Peyer's patch (tissue), 4 donors: ENCODE measurements at regions not wholly inside any gene's neighbourhood (a gene's known extent, or its start where the extent isn't known, plus 50 kb on each side); places are given as distances from the start of the nearest gene placed in this dataset.

ENCODE experiments used
- CTCF ChIP-seq, 6 experiments: fragments of 450-650 bp in 4 of 6; fragments of 200-600 bp in 2 of 6; sonication (generic) in 1 of 6; IDR thresholded peaks; one replicate each; pipeline ENCODE4 v1.5.1; 2017 to 2019; ENCODE audit warnings: antibody characterized with exemption in 6 of 6, mild to moderate bottlenecking in 3 of 6, moderate library complexity in 1 of 6
- POLR2A ChIP-seq, 2 donors: fragments of 450-650 bp; IDR thresholded peaks; one replicate each; pipeline ENCODE4 v1.5.1; 2017; ENCODE audit warnings: antibody characterized with exemption in 2 of 2, mild to moderate bottlenecking in 2 of 2, moderate library complexity in 2 of 2

GRCh38 chr18:30814446-30814845, 228.1 kb downstream of the DSC3 start:
- TF ChIP-seq CTCF (IDR thresholded peaks at IDR 0.05) (no peak), POLR2A (IDR thresholded peaks at IDR 0.05) (no peak)
